Calu3 (cell line): ENCODE measurements at regions not wholly inside any gene's neighbourhood (a gene's known extent, or its start where the extent isn't known, plus 50 kb on each side); places are given as distances from the start of the nearest gene placed in this dataset.

Experiments used
- BruUV-seq: library from RNA; stranded (reverse); fragments of 400-500 nt; replicated peaks from 2 replicates; lab custom pipeline; 2021; lab: Mats Ljungman, UMichigan
- CTCF ChIA-PET: fragments of 300-600 bp; sonication (Branson Sonifier 250); formaldehyde crosslinking; loops from one replicate; lab custom pipeline; 2022; ENCODE audit warnings: antibody characterized with exemption; lab: Charles Lee
- DNase-seq: peaks from one replicate; pipeline ENCODE4 v3.0.0; 2022
- H3K27ac Mint-ChIP-seq: one replicate; pipeline ENCODE4 v1.8.0; 2022; ENCODE audit warnings: mixed read lengths; ENCODE audit not compliant: unreplicated experiment
- H3K27me3 Mint-ChIP-seq: one replicate; pipeline ENCODE4 v1.8.0; 2022; ENCODE audit warnings: mixed read lengths; ENCODE audit not compliant: unreplicated experiment
- H3K36me3 Mint-ChIP-seq: one replicate; pipeline ENCODE4 v1.8.0; 2022; ENCODE audit warnings: mild to moderate bottlenecking, moderate library complexity, mixed read lengths; ENCODE audit not compliant: insufficient read depth, unreplicated experiment
- H3K4me1 Mint-ChIP-seq: one replicate; pipeline ENCODE4 v1.8.0; 2022; ENCODE audit warnings: mild to moderate bottlenecking, low read depth, mixed read lengths; ENCODE audit not compliant: unreplicated experiment
- H3K4me3 Mint-ChIP-seq: one replicate; pipeline ENCODE4 v1.8.0; 2022; ENCODE audit warnings: mild to moderate bottlenecking, low read depth, moderate library complexity, mixed read lengths; ENCODE audit not compliant: unreplicated experiment
- H3K9me3 Mint-ChIP-seq: one replicate; pipeline ENCODE4 v1.8.0; 2022; ENCODE audit warnings: low read depth, mixed read lengths; ENCODE audit not compliant: unreplicated experiment
- intact Hi-C: fragments of 100-400 bp; cut with micrococcal nuclease; formaldehyde crosslinking; loops from one replicate; pipeline ENCODE4 v1.10.0; 2022; ENCODE audit not compliant: unreplicated experiment
- TF ChIP-seq, protein P1 (sequence below): fragments of 200-600 bp; IDR thresholded peaks from one replicate; pipeline ENCODE4 v1.8.0; 2022; ENCODE audit warnings: antibody characterized with exemption; ENCODE audit not compliant: unreplicated experiment

DNA sequence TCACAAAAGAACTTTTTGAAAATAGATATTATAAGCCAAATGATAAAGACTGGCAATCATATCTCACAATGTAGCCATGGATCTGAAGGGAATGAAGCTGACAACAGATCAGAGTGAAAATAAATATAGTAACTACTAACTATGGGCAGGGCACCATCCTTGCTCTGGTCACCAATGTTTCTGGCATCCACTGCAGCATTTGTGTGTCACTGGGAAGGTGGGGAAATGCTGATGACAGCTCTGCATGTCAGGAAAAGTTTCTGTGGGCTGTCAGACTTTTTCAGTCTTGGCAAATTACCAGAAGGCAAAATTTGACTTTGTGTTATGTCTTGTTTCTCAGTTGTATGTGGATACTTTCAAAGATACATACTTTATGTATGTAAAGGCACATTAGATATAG is 195.6 kb downstream of the ZNF326 start:
- DNase-seq = no peak
- Mint-ChIP-seq H3K27ac (no peak overlapping the region), H3K4me3 (no peak overlapping the region), H3K4me1 (no peaks in the 10 kb centered on the region), H3K9me3 (no peaks in the 10 kb centered on the region), H3K27me3 (peaks cover 44% of the 10 kb centered on the region), H3K36me3 (no peaks in the 10 kb centered on the region)
- intact Hi-C loops = no loop called here
- TF ChIP-seq, protein P1, sequence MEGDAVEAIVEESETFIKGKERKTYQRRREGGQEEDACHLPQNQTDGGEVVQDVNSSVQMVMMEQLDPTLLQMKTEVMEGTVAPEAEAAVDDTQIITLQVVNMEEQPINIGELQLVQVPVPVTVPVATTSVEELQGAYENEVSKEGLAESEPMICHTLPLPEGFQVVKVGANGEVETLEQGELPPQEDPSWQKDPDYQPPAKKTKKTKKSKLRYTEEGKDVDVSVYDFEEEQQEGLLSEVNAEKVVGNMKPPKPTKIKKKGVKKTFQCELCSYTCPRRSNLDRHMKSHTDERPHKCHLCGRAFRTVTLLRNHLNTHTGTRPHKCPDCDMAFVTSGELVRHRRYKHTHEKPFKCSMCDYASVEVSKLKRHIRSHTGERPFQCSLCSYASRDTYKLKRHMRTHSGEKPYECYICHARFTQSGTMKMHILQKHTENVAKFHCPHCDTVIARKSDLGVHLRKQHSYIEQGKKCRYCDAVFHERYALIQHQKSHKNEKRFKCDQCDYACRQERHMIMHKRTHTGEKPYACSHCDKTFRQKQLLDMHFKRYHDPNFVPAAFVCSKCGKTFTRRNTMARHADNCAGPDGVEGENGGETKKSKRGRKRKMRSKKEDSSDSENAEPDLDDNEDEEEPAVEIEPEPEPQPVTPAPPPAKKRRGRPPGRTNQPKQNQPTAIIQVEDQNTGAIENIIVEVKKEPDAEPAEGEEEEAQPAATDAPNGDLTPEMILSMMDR = no peak
- CTCF ChIA-PET = interaction anchor here (0.6 kb wide), 1 partner anchor 1575 kb away, joined by 5 read pairs; no protein-coding TSS in a partner anchor
- no TSS peak for BruUV-seq

DNA sequence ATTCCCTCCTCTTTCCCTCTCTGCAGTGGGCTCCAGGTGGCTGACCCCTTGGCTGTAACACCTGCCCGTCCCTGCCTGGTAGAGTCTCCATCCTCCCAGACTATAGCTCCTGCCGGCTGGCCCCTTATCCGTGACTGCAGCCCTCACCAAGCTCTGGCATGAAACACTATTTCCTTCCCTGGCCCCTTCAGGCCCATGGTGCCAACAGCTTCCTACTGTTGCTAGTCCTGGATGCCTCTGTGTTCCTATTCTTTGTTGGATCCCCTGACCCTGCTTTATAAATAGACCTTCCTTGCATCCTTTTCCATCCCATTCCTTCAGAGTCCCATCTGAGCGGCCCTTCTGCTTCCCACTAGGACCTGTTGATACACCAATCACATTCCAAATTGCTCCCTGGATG is 195.0 kb downstream of the ZNF326 start:
- no peak overlapping the region for H3K27ac Mint-ChIP-seq
- DNase-seq = no peak
- peaks cover 45% of the 10 kb centered on the region for H3K27me3 Mint-ChIP-seq
- TF ChIP-seq, protein P1 = no peak
- H3K4me1 Mint-ChIP-seq = no peaks in the 10 kb centered on the region
- no TSS peak for BruUV-seq
- CTCF ChIA-PET = interaction anchor here (0.6 kb wide), 1 partner anchor 1576 kb away, joined by 5 read pairs; no protein-coding TSS in a partner anchor
- no peaks in the 10 kb centered on the region for H3K36me3 Mint-ChIP-seq
- no peak overlapping the region for H3K4me3 Mint-ChIP-seq
- intact Hi-C loops = no loop called here
- no peaks in the 10 kb centered on the region for H3K9me3 Mint-ChIP-seq

DNA sequence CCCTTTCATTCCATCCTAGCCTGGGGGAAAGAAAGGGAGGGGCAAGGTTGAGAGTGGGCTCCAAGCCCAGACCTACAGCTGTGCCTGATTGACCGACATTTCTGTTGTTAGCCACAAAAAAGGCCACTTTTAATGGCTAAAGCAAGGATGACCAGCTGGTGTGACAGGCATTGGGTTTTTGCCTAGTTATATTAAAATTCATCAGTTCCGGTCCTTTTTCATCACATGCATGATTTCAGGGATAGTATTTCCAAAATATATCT is 192.3 kb downstream of the ZNF326 start:
- Mint-ChIP-seq H3K27me3 (peaks cover 45% of the 10 kb centered on the region), H3K4me3 (no peak overlapping the region), H3K9me3 (no peaks in the 10 kb centered on the region), H3K27ac (no peak overlapping the region), H3K36me3 (no peaks in the 10 kb centered on the region), H3K4me1 (no peaks in the 10 kb centered on the region)
- TF ChIP-seq, protein P1 = no peak
- no peak for DNase-seq
- CTCF ChIA-PET = no interaction called here
- BruUV-seq = no TSS peak
- intact Hi-C loops = no loop called here

DNA sequence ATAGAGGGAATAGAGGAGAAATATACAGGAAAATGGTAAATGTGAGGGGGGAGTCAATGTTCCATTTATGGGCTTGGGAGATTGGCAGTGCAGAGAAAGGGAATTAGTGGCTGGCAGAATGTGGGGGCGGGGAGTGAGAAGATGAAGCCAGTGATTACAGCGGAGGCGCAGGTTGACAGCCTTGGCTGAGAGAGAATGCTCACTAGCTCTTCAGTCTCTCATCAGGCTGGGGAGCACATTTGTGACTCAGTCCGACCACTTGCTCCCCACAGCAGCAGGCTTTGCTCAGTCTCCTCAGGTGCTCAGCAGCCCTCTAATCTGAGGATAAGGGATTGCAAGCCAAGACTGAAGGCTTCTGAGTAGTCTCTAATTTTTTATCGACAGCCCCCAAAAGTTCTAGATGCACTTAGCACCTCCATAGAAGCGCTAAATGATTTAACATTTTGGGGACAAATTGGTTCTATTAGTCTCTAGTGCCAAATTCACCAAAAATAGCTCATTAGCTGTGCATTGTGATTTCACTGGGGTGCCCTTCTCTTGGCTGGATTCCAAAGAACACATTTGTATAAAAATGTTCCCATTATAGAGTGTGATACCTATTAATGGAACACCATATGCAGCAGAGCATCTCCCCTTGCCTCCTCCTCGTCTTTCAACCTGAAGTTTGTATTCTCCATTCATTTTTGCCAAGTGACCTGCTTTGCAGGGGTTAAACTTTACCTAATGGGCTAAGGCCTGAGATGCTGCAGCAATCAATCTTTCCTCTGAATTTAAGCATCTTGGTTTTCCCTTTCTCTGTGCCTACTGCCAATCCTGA is 191.8 kb downstream of the ZNF326 start:
- CTCF ChIA-PET = no interaction called here
- H3K27ac Mint-ChIP-seq = no peak overlapping the region
- DNase-seq = no peak
- H3K9me3 Mint-ChIP-seq = no peaks in the 10 kb centered on the region
- H3K4me1 Mint-ChIP-seq = no peaks in the 10 kb centered on the region
- H3K4me3 Mint-ChIP-seq = no peak overlapping the region
- TF ChIP-seq, protein P1 = no peak
- BruUV-seq = no TSS peak
- no peaks in the 10 kb centered on the region for H3K36me3 Mint-ChIP-seq
- intact Hi-C loops = no loop called here
- peaks cover 45% of the 10 kb centered on the region for H3K27me3 Mint-ChIP-seq
